Fibroblast of skin of left biceps (primary cell): ENCODE measurements at regions not wholly inside any gene's neighbourhood (a gene's known extent, or its start where the extent isn't known, plus 50 kb on each side); places are given as distances from the start of the nearest gene placed in this dataset.
"Not testable (repeated sequence)": the region's sequence is repeated elsewhere in the genome, so short reads cannot be mapped to it uniquely, and the experiment has no call there.

Experiments
- DNase-seq, 2 experiments: peaks; one replicate each; pipeline ENCODE4 v3.0.0-alpha.2; 2013; ENCODE audit warnings: low read depth in 2 of 2

DNA sequence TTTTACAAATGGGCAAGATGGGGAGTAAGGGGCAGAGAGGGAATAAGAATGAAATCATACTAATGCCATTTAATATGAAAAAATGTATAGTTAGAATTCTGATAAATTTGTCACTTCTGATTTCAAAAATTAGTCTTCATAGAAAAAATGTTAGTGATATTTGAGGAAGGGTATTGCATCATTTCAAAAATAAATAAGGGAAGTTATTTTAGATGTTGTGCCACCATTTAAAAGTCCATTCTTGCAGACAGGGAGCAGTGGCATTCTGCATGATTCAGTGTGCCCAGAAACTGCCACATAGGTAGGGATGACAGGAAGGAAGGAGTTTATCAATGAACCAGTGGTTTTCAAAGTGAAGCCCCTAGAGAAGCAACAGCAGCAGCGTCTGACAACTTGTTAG, 674.6 kb downstream of the EPM2A start:
- no peak for DNase-seq

DNA sequence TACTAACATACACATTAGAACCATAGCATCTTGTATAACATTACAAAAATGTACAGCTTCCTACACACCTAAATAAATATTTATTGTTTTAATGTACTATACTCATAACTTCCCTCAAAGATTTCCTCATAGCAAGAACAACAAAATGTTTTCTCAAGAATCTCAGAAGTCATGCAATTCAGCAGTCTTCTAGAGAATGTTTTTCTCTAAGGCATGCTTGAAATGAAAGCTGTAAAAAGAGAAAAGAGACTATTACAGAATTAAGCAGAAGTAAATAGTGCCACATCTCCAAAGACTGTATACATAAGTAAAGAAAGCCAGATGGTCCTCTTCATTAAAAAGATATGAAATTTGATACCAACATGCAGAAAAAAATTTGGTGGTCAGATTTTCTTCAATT, 672.2 kb downstream of the EPM2A start:
- DNase-seq = no peak

DNA sequence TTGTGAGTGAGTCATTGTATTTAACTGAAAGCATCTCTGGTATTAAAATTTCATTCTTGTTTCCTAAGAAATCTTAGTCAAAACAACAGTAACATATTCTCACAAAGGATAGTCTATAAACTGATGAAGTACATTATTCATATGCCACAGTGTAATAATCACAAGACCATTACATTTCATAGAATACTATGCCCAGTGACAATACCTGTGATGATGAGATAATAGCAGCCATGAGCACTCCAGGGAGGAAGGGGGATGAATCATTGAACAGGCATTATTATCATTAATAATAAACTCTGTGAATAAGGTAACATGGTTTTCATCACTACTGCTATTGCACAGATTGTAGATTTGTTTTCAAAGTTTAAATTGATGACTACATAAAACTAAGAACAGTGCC, 667.9 kb downstream of the EPM2A start:
- peak; percentile 12 to 14 for DNase-seq

DNA sequence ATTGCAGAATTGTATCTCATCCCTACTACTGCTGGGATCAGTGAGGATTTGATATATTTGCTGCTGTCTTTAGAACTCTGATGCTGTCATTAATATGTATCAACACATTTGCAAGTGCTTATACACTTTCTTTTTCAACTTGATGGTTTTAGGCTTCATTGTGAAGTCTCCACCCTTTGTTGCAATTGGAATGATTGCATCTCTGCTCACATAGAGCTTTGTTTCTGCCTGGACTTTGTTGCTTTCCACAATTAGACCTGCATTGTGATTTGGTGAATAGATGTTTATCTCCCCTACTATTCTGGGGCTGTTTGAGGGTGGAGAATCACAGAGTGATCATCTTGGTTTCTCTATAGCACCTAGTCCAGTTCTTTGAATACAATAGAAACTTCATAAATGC, 666.7 kb downstream of the EPM2A start:
- no peak for DNase-seq

DNA sequence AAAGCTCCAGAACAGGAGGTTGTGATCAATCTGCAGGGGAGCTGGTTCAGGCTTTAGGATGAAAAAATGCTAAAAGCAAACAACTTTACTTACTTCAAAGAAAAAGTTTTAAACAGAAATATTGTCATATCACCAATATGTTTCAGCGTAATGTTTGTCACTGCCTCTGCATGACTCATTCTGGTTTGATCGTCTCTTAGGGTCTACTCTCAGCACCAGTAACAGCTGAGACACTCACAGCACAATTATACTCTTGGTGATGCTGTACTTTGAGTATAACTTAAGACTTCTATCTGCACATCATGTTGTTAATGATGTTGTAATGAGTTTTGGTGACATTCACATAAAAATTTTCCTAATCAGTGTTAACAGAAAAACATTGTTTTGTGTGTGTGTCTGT, 665.4 kb downstream of the EPM2A start:
- DNase-seq = no peak

DNA sequence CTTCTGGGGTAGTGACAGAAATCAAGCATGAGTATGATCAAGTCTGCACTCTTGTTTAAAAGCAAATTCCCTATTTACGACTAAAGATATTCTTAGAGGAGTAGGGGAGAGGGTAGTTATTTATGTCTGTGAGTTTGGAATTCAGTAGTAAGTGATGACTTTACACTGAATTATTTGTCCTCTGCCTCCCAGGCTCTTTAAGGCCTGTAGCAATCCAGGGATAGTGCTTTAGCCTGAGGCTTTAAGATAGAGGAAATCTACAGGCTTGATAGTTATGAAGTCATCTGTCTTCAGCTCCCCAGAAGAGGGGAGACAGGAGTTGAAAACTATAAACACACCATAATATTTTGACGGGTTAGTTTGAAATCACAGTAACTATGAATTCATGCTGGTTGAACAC, 664.5 kb downstream of the EPM2A start:
- DNase-seq = peak; percentile 26 to 29

DNA sequence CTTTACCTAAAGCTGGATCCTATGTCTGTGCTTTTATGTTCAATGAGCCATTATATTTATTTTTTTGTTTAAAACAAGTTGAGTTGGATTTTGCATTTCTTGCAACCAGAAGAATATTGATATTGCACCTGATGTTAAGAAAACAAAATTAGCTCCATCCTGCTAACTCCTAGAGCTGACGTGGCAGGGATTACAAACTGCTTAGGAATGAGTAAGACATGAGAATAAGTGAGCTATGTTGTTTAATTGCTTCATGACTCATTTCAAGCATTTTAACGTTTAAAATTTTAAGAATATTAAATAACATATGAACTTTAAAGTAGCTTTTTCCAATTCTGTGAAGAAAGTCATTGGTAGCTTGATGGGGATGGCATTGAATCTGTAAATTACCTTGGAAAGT, 663.5 kb downstream of the EPM2A start:
- DNase-seq = peak; percentile 21 to 28

DNA sequence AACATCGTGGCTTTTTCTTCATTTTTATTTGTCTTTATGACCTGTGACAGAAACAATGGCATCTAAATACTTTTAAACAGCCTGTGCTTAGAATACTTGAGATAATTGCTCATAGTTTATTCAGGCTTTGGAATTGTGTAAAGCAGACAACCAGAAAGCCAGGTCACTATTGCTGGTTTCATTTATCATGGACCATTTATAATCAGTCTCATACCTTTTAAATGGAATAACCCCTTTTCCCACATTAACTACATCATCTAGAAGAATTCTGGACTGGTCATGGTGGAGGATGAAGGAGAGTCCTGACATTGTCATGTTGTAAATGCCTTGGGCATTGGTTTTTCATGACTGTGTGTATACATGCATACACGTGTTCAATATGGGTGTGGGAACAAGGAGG, 661.5 kb downstream of the EPM2A start:
- DNase-seq = no peak

DNA sequence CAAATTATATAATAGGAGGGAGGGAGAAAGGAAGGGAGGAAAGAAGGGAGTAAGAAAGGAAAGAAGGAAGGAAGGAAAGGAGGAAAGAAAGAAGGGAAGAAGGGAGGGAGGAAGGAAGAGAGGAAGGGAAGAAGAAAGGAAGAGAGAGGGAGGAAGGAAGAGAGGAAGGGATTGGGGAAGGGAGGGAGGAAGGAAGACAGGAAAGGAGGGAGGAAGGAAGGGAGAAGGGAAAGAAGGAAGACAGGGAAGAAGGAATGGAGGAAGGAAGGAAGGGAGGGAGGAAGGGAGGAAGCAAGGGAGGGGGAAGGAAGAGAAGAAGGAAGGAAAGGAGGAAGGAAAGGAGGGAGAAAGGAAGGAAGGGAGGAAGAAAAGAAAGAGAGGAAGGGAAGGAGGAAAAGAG, 660.5 kb downstream of the EPM2A start:
- no peak for DNase-seq

DNA sequence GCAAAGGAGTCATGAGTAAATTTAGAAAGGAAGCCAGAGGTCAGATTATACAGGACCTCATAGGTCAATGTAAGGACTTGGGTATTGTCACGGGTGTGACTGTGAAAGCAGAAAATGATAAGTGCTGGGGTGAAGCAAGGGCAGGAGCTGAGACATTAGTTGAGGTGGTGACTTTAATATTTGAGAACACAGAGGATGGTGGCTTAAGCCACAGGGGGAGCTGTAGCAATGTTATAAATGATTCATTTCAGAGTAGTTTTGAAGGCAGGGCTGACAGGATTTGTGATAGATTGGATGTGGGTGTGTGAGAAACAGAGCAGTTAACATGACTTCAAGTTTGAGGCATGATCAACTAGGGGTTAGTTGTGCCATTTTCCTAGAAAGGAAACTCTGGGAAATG, 659.9 kb downstream of the EPM2A start:
- no peak for DNase-seq

DNA sequence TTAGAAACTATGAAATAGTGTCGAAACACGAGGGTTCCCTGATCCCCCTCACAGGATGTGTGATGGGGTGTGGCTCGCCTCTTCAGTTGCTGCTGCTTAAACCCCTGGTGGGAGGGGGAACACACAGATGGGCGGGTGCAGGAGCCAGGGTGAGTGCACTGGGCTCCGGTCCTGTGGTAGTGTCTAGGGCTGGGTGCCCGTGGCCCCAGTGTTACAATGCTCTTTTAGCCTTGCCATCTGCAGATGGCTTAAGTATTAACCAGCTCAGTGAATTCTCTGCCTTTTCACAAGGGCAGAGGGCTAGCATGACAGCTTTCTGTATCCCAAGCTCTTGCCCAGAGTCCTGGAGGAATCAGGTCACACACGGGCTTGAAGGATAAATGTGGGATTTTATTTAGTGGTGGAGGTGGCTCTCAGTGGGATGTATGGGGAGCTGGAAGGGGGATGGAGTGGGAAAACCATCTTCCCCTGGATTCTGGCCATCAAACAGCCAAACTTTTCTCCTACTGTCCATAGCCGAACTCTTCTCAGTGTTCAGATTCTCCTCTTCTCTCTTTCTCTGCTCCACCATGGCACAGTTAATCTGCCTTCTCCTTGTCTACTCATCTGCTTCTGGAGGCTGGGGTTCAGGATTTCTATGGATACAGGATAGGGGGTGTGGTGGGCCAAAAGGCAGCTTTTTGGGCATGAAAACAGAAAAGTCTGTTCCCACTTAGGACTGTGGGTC, 659.0 kb downstream of the EPM2A start:
- DNase-seq = no peak

DNA sequence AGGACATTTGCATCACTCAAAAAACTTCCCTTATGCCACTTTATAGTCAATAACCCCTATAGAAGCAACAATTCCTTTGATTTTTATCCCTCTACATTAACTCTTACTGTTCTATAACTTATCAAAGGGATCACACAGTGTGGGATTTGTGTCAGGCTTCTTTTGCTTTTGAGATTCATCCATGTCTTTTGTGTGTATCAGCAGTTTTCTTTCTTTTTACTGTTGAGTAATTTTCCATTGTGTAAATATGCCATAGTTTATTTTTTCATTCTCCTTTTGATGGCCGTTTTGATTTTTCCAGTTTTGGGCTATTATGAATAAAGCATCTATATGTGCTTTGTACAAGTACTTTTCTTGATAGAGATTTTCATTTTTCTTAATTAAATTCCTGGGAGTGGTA, 657.9 kb downstream of the EPM2A start:
- DNase-seq = no peak

DNA sequence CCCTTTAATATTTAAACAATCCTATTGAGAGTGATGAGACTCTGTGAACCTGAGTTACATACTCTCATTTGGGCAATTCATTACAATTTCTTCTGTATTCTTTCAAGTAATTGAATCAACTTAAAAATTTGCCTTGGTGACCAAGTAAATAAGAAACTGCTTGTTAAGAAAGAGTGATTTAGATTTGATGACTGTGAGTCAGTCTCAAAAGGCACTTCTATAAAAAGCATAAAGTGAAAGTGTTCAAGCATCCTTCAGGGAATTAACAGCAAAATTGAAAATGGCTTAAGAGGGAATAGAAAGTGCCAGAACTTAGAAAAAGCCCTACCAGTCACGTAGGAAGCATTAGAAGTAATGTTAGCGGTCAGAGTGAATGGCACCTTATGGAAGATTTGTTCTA, 654.7 kb downstream of the EPM2A start:
- DNase-seq = no peak

DNA sequence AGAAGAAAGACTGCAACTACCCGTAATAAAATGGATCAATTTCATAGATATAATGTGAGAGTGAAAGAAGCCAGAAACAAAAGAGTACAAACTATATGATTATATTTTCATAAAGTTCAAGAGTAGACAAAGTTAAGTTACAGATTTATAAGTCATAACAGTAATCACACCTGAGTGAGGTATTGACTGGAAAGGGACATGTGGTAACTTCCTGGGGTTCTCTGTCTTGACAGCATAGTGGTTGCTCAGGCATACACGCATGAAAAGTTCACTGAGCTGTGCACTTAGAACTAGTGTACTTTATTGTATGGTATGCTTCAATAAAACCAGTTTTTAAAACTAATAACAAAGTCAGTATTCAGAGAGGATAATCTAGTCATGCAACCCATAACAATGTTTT, 653.6 kb downstream of the EPM2A start:
- no peak for DNase-seq

DNA sequence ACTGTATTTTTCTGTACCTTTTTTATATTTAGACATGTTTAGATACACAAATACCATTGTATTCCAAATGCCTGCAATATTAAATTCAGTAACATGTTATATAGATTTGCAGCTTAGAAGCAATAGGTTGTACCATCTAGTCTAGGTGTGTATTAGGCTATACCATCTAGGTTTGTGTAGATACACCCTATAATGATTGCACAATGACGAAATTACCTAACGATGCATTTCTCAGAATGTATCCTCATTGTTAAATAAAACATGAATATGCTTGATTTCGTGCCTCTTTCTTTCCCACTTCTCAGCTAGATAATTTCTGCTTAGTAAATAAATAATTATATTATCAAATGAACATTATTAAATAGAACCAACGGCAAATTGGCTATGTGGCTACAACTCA, 653.0 kb downstream of the EPM2A start:
- no peak for DNase-seq

DNA sequence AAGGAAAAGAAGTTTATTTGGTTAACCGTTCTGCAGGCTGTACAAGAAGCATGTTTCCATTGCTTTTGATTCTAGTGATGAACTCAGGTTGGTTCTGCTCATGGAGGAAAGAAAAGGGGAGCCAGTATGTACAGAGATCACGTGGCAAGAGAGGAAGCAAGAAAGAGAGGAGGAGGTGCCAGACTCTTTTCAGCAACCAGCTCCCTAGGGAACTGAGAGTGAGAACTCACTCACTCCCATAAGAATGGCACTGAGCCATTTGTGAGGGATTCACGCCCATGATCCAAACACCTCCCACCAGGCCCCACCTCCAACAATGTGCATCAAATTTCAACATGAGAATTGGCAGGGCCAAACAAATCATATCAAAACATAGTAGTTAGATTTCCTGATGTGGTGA, 649.1 kb downstream of the EPM2A start:
- peak; percentile 43 to 47 for DNase-seq

DNA sequence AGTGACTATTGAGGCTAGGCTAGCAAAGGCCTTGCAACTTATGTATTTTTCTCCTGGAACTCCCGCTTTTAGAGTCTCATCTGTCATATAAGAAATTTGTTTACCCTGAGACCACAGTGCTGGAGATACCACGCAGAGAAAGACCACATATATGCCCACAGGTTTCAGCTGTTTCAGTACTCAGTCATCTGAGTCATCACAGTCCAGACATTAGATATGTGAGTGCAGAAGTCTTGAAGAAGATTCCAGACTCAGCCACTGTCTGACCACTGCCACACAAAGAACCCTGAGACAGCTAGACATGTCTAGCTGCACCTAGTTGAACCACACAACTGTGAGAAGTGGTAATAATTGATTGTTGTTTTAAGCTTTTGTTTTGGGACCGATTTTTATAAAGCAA, 648.3 kb downstream of the EPM2A start:
- no peak for DNase-seq

DNA sequence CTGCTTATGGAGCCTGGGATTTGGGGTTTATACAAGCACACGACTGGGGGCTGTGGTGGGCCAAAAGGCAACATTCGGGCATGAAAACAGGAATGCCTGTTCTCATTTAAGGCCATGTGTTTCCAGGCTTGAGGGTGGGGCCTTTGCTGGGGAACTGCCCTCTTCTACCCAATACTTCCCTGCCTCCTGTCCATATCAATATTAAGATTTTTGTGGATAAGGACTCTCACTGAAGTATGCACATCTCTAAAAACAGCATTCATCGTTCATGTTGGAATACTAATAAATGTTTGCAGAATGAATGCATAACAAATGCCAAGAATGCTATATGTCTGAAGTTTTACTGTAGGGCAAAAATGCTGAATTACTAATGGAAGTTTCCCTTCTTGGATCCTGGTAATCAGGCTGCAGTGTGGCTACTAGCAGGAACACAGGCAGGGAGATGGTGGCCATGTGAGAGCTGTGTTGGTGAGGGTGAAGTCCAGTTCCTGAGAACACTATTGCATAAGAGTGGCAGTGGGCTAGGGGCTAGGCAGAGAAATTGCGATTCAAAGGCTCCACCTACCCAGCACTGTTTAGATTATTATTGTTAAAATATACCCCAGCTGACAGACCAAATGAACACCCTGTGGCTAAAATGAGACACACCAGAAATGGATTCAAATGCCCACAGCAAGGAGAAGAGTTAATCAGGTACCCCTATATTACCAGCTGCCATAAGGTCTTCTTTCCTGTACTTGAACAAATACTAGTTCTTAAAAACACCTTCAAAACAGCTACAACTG, 644.3 kb downstream of the EPM2A start:
- no peak for DNase-seq

DNA sequence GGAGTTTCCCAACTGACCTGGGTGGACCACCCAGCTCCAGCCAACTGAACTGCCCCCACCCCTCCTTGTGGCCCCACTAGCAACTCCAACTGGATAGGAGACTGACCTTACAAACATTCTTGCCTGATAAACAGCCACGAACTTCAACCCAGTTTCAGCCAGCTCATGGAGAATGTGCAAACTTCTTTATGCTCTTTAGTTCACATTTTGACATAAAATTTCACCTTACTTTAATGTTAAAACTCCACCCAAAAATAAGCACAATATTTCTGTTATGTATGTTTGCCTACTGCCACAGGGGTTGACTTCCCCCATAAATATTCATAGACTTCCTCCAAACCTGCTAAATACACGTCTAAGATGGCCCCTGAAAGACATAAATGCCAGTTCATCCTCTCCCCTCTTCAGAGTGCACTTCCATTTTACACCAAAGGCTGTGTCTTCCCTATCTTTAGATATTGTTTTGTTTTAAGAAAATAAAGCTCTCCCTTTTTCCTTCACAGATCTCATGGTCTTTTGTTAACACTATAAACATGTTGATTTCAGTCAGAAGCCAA, 643.7 kb downstream of the EPM2A start:
- DNase-seq = no peak

DNA sequence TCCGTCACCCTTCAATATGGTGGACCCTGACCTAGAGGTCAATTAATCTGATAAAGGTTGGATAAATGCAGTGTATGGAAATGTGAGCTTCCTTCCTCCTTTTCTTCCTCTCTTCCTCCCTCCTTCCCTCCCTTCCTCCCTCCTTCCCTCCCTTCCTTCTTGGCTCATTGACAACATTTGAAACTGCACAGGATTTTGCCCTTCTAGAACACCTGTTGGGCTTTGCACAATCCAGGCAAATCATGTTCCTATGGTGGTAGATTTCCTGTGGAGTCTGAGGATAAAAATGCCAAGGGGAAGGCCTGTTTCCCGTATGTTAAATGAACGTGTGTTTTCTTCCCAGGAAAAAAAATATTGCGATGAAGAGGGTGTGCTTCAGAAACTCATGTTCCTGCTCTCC, 642.8 kb downstream of the EPM2A start:
- no peak for DNase-seq

DNA sequence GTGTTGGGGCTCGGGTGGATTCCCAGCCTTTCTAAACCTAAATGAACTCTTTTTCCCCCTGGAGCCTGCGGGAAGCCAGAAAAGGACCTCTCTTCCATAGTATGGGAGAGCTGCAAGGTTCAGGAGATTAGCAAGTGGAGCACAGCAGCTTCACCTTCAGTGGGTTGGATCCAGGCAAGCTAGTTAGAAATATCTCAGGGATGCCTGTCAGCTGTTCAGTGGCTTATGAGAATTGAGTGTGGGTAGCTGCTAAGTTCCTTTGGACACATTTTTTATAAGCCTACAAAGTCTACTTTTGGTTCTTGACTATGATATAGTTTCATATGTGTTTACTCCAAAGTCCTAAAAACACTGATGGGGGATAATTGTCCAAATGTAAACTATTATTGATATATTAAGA, 642.1 kb downstream of the EPM2A start:
- DNase-seq = no peak

DNA sequence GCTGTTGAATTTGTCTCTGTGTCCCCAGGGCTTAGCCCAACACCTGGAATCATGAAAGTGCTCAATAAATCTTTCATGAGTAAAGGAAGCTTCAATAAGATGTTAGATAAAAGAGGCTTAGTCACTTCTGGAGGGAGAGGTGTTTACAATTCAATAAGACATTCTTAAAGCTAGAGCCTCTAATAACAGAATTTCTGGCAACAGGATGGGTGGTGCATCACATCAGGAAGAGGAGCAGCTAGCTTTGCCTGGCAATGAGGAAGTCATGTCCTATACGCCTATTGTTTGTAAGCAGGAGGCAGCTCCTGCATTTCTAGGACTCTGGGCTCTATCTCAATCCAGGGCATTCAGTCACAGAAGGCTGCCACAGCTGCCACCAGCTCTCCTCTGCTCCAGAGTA, 638.5 kb downstream of the EPM2A start:
- no peak for DNase-seq

DNA sequence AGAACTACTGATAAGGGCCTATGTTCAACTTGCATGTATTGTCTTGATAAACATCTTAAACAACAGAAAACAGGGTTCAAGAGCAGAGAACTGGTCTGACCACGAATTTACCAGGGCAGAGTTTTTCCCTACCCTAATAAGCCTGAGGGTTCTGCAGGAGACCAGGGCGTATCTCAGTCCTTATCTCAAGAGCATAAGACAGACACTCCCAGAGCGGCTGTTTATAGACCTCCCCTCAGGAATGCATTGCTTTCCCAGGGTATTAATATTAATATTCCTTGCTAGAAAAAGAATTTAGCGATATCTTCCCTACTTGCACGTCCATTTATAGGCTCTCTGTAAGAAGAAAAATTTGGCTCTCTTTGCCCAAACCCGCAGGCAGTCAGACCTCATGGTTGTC, 637.2 kb downstream of the EPM2A start:
- not testable (repeated sequence) for DNase-seq
